ENCODE measurements at regions not wholly inside any gene's neighbourhood (a gene's known extent, or its start where the extent isn't known, plus 50 kb on each side); places are given as distances from the start of the nearest gene placed in this dataset.
"Not testable (repeated sequence)": the region's sequence is repeated elsewhere in the genome, so short reads cannot be mapped to it uniquely, and the experiment has no call there.

DNA sequence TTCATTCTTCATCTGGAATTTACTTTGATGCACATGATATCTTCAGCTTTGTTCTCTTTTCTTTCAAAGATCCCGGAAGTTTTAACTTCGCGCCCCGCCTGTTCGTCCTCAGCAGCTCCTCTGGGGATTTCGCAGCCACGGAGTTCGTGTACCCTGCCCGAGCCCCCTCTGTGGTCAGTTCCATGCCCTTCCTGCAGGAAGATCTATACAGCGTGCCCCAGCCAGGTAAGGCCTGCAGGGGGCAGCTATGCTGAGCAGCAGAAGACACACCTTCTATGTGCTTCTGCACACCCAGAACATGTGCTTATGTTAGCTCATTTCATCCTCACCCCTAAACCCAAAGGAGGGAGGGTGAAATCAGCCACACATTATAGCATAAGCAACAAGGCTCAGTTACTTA lies 79.7 kb upstream of the LYZL2 start:
- H3K27ac ChIP-seq (ENCODE audit: low read length): no peak overlapping the region

DNA sequence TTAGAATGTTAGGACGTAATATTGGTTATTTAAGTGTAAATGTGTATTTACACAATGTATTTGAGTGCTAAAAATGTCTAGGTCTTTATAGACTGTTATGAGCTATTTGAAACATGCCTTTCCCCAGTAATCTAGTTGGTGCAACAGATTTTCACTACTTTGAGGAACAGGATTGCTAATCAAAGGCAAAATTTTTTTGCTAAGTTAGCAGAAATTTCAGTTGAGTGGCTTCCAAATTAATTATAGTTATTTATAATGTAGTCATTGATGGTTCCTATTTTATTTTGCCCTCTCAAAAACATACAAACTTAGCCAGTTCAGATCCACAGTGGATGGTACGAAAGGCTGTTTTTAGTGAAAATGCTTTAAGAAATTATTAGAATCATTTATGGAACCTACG lies 78.7 kb upstream of the LYZL2 start:
- Histone ChIP-seq H3K27ac (ENCODE audit: low read length) (no peak overlapping the region), H3K9me3 (replicated peaks; ENCODE audit: insufficient read depth, low read length) (no peaks in the 10 kb centered on the region), H3K4me1 (ENCODE audit: low read length) (peaks cover 25% of the 10 kb centered on the region), H3K4me2 (ENCODE audit: low read depth, low read length) (no peak overlapping the region), H2AFZ (ENCODE audit: low read length) (no peak overlapping the region), H3F3A (ENCODE audit: insufficient read depth, low read length) (peaks cover 37% of the 10 kb centered on the region), H3K27me3 (replicated peaks; ENCODE audit: insufficient read depth, low read length) (no peaks in the 10 kb centered on the region), H3K36me3 (replicated peaks; ENCODE audit: insufficient read depth, low read length) (no peaks in the 10 kb centered on the region), H3K4me3 (ENCODE audit: low read length) (no peak overlapping the region), H4K20me1 (ENCODE audit: insufficient read depth, low read length) (no peaks in the 10 kb centered on the region), H3K9me2 (replicated peaks; ENCODE audit: insufficient read depth, low read length) (no peaks in the 10 kb centered on the region), H3K79me2 (ENCODE audit: low read length) (peaks cover 6% of the 10 kb centered on the region), H3K9ac (ENCODE audit: low read length) (no peak overlapping the region)
- no peak for DNase-seq
- TF ChIP-seq EZH2phosphoT487 (IDR thresholded peaks at IDR 0.05; ENCODE audit: low read length): no peak
- TF ChIP-seq, protein P1, sequence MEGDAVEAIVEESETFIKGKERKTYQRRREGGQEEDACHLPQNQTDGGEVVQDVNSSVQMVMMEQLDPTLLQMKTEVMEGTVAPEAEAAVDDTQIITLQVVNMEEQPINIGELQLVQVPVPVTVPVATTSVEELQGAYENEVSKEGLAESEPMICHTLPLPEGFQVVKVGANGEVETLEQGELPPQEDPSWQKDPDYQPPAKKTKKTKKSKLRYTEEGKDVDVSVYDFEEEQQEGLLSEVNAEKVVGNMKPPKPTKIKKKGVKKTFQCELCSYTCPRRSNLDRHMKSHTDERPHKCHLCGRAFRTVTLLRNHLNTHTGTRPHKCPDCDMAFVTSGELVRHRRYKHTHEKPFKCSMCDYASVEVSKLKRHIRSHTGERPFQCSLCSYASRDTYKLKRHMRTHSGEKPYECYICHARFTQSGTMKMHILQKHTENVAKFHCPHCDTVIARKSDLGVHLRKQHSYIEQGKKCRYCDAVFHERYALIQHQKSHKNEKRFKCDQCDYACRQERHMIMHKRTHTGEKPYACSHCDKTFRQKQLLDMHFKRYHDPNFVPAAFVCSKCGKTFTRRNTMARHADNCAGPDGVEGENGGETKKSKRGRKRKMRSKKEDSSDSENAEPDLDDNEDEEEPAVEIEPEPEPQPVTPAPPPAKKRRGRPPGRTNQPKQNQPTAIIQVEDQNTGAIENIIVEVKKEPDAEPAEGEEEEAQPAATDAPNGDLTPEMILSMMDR (IDR thresholded peaks at IDR 0.05; ENCODE audit: low read length): no peak
- no peak for TF ChIP-seq EZH2 (optimal IDR thresholded peaks at IDR 0.05; ENCODE audit: low read depth, low read length)

More for the DNA sequence above, 79.7 kb upstream of the LYZL2 start:
- Histone ChIP-seq H3K4me2 (ENCODE audit: low read depth, low read length) (no peak overlapping the region), H4K20me1 (ENCODE audit: insufficient read depth, low read length) (no peaks in the 10 kb centered on the region), H3K9ac (ENCODE audit: low read length) (no peak overlapping the region), H3K4me3 (ENCODE audit: low read length) (no peak overlapping the region), H2AFZ (ENCODE audit: low read length) (no peak overlapping the region), H3K9me3 (replicated peaks; ENCODE audit: insufficient read depth, low read length) (no peaks in the 10 kb centered on the region), H3K9me2 (replicated peaks; ENCODE audit: insufficient read depth, low read length) (no peaks in the 10 kb centered on the region), H3F3A (ENCODE audit: insufficient read depth, low read length) (peaks cover 27% of the 10 kb centered on the region), H3K27me3 (replicated peaks; ENCODE audit: insufficient read depth, low read length) (no peaks in the 10 kb centered on the region), H3K36me3 (replicated peaks; ENCODE audit: insufficient read depth, low read length) (no peaks in the 10 kb centered on the region), H3K79me2 (ENCODE audit: low read length) (no peaks in the 10 kb centered on the region), H3K4me1 (ENCODE audit: low read length) (peaks cover 20% of the 10 kb centered on the region)
- TF ChIP-seq, protein P1 (IDR thresholded peaks at IDR 0.05; ENCODE audit: low read length): peak; percentile 18; the same call in 1 of the 2 replicates
- TF ChIP-seq EZH2 (optimal IDR thresholded peaks at IDR 0.05; ENCODE audit: low read depth, low read length): no peak
- no peak for DNase-seq

DNA sequence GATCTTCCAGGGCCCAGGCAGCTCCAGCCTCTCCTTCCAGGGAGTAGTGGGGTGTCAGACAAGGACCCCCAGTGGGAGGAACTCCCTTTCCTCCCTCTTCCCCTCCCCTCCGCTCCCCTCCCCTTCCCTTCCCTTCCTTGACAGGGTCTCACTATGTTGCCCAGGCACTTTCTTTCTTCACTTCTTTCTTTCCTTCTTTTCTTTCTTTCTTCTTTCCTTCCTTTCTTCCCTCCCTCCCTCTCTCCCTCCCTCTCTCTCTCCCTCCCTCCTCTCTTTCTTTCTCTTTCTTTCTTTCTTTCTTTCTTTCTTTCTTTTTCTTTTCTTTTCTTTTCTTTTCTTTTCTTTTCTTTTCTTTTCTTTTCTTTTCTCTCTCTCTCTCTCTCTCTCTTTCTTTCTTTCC lies 76.6 kb upstream of the LYZL2 start:
- H2AFZ ChIP-seq (ENCODE audit: low read length): not testable (repeated sequence)
- H3K4me3 ChIP-seq (ENCODE audit: low read length): peak overlapping the region; percentile 70
- H3K9ac ChIP-seq (ENCODE audit: low read length): peak overlapping the region; percentile 75

DNA sequence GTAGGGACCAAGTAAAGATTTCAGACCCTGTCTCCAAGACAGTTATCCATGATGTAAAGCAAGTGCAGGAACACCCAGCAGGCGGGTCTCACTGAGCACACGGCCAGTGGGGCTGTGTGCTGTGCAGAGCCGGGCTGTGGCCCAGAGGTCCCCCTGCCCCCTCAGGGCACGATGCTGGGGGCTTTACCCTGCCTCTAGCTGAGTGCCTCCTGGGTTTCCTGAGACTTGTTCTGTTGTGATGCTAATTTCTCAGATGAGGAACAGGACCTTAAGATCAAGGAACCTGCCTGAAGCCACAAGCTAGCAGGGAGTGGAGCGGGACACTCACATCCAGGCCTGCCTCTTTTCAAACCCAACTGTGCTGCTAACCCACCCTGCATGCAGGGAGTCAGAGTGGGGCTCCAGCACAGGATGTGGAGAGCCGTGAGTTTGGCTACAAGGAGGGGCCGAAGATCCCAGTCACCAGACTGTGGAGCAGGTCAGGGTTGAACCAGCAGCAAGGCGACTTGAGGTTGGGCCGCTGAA lies 76.1 kb upstream of the LYZL2 start:
- peak; percentile 57 for DNase-seq
- Histone ChIP-seq H3K4me1 (ENCODE audit: low read length) (peaks cover 38% of the 10 kb centered on the region), H3K9me3 (replicated peaks; ENCODE audit: insufficient read depth, low read length) (no peaks in the 10 kb centered on the region), H4K20me1 (ENCODE audit: insufficient read depth, low read length) (no peaks in the 10 kb centered on the region), H3K4me2 (ENCODE audit: low read depth, low read length) (peak overlapping the region; percentile 67), H3K9me2 (replicated peaks; ENCODE audit: insufficient read depth, low read length) (no peaks in the 10 kb centered on the region), H2AFZ (ENCODE audit: low read length) (no peak overlapping the region; the same call in 1 of the 2 replicates), H3K9ac (ENCODE audit: low read length) (peak overlapping the region; percentile 75), H3K79me2 (ENCODE audit: low read length) (peaks cover 16% of the 10 kb centered on the region), H3K36me3 (replicated peaks; ENCODE audit: insufficient read depth, low read length) (no peaks in the 10 kb centered on the region), H3K27me3 (replicated peaks; ENCODE audit: insufficient read depth, low read length) (no peaks in the 10 kb centered on the region), H3F3A (ENCODE audit: insufficient read depth, low read length) (peaks cover 62% of the 10 kb centered on the region), H3K27ac (ENCODE audit: low read length) (peak overlapping the region; percentile 98), H3K4me3 (ENCODE audit: low read length) (peak overlapping the region; percentile 70)
- TF ChIP-seq EZH2 (optimal IDR thresholded peaks at IDR 0.05; ENCODE audit: low read depth, low read length): no peak
- TF ChIP-seq EZH2phosphoT487 (IDR thresholded peaks at IDR 0.05; ENCODE audit: low read length): no peak
- TF ChIP-seq, protein P1 (IDR thresholded peaks at IDR 0.05; ENCODE audit: low read length): no peak

More for the DNA sequence above, 76.6 kb upstream of the LYZL2 start:
- peak overlapping the region; percentile 67 for H3K4me2 ChIP-seq (ENCODE audit: low read depth, low read length)
- H3K27ac ChIP-seq (ENCODE audit: low read length): peak overlapping the region; percentile 98
- H3K27me3 ChIP-seq (replicated peaks; ENCODE audit: insufficient read depth, low read length); H3K9me2 ChIP-seq (replicated peaks; ENCODE audit: insufficient read depth, low read length); H4K20me1 ChIP-seq (ENCODE audit: insufficient read depth, low read length); DNase-seq; H3K9me3 ChIP-seq (replicated peaks; ENCODE audit: insufficient read depth, low read length); H3K36me3 ChIP-seq (replicated peaks; ENCODE audit: insufficient read depth, low read length): not testable (repeated sequence)
- H3K4me1 ChIP-seq (ENCODE audit: low read length): peaks cover 36% of the 10 kb centered on the region
- peaks cover 57% of the 10 kb centered on the region for H3F3A ChIP-seq (ENCODE audit: insufficient read depth, low read length)
- H3K79me2 ChIP-seq (ENCODE audit: low read length): peaks cover 16% of the 10 kb centered on the region
